ENCODE measurements at regions not wholly inside any gene's neighbourhood (a gene's known extent, or its start where the extent isn't known, plus 50 kb on each side); places are given as distances from the start of the nearest gene placed in this dataset.

DNA sequence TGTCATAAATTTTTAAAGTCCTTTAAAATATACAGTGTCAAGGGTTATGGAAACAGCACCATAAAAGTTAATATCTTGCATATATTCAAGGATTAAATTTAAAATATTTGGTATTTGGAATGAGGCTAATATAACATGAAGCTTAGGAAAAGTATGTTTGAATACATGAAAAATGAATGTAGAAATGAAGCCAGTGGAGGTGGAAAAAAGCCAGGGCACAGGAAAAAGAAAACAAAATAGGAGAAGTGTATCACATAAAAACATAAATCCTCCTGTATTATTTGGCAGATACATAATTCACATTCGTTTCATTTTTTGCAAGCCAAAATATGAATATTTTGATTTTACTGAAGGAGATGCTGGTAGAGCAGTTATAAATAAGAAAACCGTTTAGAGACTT lies 587.0 kb upstream of the ZNF608 start:
- FAIRE-seq = no peak
- WGBS (ENCODE audit: missing lambda C conversion rate) = 4% methylated on average over 2 of the region's 2 CpGs
- ATAC-seq = no peak
- Histone ChIP-seq H3K9me3 (no peaks in the 10 kb centered on the region), H3K27ac (no peak overlapping the region), H3K4me1 (no peaks in the 10 kb centered on the region), H3K4me2 (no peak overlapping the region), H3K4me3 (no peak overlapping the region)
- TF ChIP-seq, protein P1, sequence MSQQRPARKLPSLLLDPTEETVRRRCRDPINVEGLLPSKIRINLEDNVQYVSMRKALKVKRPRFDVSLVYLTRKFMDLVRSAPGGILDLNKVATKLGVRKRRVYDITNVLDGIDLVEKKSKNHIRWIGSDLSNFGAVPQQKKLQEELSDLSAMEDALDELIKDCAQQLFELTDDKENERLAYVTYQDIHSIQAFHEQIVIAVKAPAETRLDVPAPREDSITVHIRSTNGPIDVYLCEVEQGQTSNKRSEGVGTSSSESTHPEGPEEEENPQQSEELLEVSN (IDR thresholded peaks at IDR 0.05; ENCODE audit: borderline replicate concordance, low read depth) = no peak
- TF ChIP-seq, protein P2, sequence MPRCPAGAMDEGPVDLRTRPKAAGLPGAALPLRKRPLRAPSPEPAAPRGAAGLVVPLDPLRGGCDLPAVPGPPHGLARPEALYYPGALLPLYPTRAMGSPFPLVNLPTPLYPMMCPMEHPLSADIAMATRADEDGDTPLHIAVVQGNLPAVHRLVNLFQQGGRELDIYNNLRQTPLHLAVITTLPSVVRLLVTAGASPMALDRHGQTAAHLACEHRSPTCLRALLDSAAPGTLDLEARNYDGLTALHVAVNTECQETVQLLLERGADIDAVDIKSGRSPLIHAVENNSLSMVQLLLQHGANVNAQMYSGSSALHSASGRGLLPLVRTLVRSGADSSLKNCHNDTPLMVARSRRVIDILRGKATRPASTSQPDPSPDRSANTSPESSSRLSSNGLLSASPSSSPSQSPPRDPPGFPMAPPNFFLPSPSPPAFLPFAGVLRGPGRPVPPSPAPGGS (IDR thresholded peaks at IDR 0.05) = no peak
- no peak for TF ChIP-seq POLR2AphosphoS2 (conservative IDR thresholded peaks at IDR 0.05; ENCODE audit: low read length)
- TF ChIP-seq JUNB (IDR thresholded peaks at IDR 0.05) = no peak
- TF ChIP-seq, protein P3, sequence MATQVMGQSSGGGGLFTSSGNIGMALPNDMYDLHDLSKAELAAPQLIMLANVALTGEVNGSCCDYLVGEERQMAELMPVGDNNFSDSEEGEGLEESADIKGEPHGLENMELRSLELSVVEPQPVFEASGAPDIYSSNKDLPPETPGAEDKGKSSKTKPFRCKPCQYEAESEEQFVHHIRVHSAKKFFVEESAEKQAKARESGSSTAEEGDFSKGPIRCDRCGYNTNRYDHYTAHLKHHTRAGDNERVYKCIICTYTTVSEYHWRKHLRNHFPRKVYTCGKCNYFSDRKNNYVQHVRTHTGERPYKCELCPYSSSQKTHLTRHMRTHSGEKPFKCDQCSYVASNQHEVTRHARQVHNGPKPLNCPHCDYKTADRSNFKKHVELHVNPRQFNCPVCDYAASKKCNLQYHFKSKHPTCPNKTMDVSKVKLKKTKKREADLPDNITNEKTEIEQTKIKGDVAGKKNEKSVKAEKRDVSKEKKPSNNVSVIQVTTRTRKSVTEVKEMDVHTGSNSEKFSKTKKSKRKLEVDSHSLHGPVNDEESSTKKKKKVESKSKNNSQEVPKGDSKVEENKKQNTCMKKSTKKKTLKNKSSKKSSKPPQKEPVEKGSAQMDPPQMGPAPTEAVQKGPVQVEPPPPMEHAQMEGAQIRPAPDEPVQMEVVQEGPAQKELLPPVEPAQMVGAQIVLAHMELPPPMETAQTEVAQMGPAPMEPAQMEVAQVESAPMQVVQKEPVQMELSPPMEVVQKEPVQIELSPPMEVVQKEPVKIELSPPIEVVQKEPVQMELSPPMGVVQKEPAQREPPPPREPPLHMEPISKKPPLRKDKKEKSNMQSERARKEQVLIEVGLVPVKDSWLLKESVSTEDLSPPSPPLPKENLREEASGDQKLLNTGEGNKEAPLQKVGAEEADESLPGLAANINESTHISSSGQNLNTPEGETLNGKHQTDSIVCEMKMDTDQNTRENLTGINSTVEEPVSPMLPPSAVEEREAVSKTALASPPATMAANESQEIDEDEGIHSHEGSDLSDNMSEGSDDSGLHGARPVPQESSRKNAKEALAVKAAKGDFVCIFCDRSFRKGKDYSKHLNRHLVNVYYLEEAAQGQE (IDR thresholded peaks at IDR 0.05) = no peak
- no peak for TF ChIP-seq PHF8 (IDR thresholded peaks at IDR 0.05; ENCODE audit: borderline replicate concordance, low read depth)
- no peak for TF ChIP-seq CBX8 (IDR thresholded peaks at IDR 0.05)
- TF ChIP-seq TP53 (CRISPR knock-in tag; IDR thresholded peaks at IDR 0.05) = no peak
- no peak for TF ChIP-seq RNF2 (IDR thresholded peaks at IDR 0.05; ENCODE audit: borderline replicate concordance, low read depth)
- TF ChIP-seq ZC3H11A (IDR thresholded peaks at IDR 0.05) = no peak
- TF ChIP-seq RARB (CRISPR knock-in tag; IDR thresholded peaks at IDR 0.05) = no peak
- TF ChIP-seq EHF (CRISPR knock-in tag; IDR thresholded peaks at IDR 0.05) = no peak
- no peak for TF ChIP-seq POLR2A (IDR thresholded peaks at IDR 0.05; ENCODE audit: low read length)
- no peak for TF ChIP-seq EP300 (IDR thresholded peaks at IDR 0.05)
- TF ChIP-seq TFCP2L1 (CRISPR knock-in tag; IDR thresholded peaks at IDR 0.05) = no peak
- TF ChIP-seq MAZ (IDR thresholded peaks at IDR 0.05; ENCODE audit: borderline replicate concordance, low read depth, low read length) = no peak
- TF ChIP-seq SREBF2 (IDR thresholded peaks at IDR 0.05) = no peak
- CTCF ChIA-PET = interaction anchor here (0.6 to 0.7 kb wide), 2 partner anchors 32 to 54 kb away, joined by 3 to 4 read pairs; no protein-coding TSS in a partner anchor
- POLR2A ChIA-PET = no interaction called here
- no peak for DNase-seq (ENCODE audit: low read depth in 1 of 2, low spot score in 1 of 2)

DNA sequence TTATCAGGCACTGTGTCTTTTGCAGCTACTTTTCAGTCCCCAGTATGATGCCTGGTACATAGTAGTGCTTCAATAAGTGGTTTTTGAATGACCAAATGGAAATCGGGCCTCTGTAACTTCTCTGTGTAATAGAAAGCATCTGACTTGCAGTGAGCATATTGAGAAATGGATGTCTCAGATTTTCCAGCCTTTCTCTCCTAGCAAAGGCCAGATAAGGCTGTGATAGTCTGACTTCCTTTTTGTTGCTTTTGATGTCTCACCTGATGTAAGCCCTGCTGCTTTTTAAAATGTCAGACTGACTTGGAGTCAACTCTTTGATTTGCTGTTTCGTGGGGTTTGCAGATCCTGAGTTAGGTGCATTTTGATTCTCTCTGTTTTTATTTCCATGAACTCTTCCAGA lies 590.0 kb upstream of the ZNF608 start:
- Histone ChIP-seq H3K4me1 (no peaks in the 10 kb centered on the region), H3K27ac (no peak overlapping the region), H3K4me2 (no peak overlapping the region), H3K4me3 (no peak overlapping the region), H3K9me3 (no peaks in the 10 kb centered on the region)
- POLR2A ChIA-PET = no interaction called here
- DNase-seq (ENCODE audit: low read depth in 1 of 2, low spot score in 1 of 2) = no peak
- CTCF ChIA-PET = no interaction called here
- TF ChIP-seq CHD4 (IDR thresholded peaks at IDR 0.05; ENCODE audit: borderline replicate concordance) (no peak), CBX8 (IDR thresholded peaks at IDR 0.05) (no peak), MYC (IDR thresholded peaks at IDR 0.05; ENCODE audit: borderline replicate concordance, low read length) (no peak)
- TF ChIP-seq, protein P4, sequence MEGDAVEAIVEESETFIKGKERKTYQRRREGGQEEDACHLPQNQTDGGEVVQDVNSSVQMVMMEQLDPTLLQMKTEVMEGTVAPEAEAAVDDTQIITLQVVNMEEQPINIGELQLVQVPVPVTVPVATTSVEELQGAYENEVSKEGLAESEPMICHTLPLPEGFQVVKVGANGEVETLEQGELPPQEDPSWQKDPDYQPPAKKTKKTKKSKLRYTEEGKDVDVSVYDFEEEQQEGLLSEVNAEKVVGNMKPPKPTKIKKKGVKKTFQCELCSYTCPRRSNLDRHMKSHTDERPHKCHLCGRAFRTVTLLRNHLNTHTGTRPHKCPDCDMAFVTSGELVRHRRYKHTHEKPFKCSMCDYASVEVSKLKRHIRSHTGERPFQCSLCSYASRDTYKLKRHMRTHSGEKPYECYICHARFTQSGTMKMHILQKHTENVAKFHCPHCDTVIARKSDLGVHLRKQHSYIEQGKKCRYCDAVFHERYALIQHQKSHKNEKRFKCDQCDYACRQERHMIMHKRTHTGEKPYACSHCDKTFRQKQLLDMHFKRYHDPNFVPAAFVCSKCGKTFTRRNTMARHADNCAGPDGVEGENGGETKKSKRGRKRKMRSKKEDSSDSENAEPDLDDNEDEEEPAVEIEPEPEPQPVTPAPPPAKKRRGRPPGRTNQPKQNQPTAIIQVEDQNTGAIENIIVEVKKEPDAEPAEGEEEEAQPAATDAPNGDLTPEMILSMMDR (IDR thresholded peaks at IDR 0.05) = no peak
- TF ChIP-seq, protein P5, sequence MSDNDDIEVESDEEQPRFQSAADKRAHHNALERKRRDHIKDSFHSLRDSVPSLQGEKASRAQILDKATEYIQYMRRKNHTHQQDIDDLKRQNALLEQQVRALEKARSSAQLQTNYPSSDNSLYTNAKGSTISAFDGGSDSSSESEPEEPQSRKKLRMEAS (IDR thresholded peaks at IDR 0.05) = no peak
- FAIRE-seq = peak; percentile 7
- ATAC-seq = no peak
- WGBS (ENCODE audit: missing lambda C conversion rate) = 4% methylated on average over 2 of the region's 2 CpGs
